ENCODE measurements at regions not wholly inside any gene's neighbourhood (a gene's known extent, or its start where the extent isn't known, plus 50 kb on each side); places are given as distances from the start of the nearest gene placed in this dataset.
"Not testable (repeated sequence)": the region's sequence is repeated elsewhere in the genome, so short reads cannot be mapped to it uniquely, and the experiment has no call there.

- Histone ChIP-seq H3K27me3 (replicated peaks in 2 of 5; ENCODE audit: control insufficient read depth in 4 of 5, insufficient read depth in 5 of 5, low read length in 4 of 5) (no peaks in the 10 kb centered on the region), H3K4me3 (ENCODE audit: control insufficient read depth in 1 of 7, extremely low read depth in 1 of 7, insufficient read depth in 4 of 7, low read depth in 2 of 7, low read length in 6 of 7) (no peak overlapping the region), H3K27ac (ENCODE audit: insufficient read depth in 1 of 2, low read depth in 1 of 2, low read length in 2 of 2, poor library complexity in 1 of 2, severe bottlenecking in 2 of 2) (no peak overlapping the region), H3K9me3 (ENCODE audit: control extremely low read depth in 1 of 5, control insufficient read depth in 4 of 5, insufficient read depth in 2 of 5, low read depth in 1 of 5, low read length in 4 of 5) (peaks cover 0 to under 1% (median 0%) of the 10 kb centered on the region in 5 experiments), H3K36me3 (ENCODE audit: control insufficient read depth in 4 of 4, insufficient read depth in 4 of 4, low read length in 3 of 4) (no peaks in the 10 kb centered on the region), H3K4me1 (ENCODE audit: control extremely low read depth in 1 of 4, control insufficient read depth in 4 of 4, insufficient read depth in 4 of 4, low read length in 3 of 4) (no peaks in the 10 kb centered on the region)
- ChIA-PET POLR2A (no interaction called here), CTCF (no interaction called here)
- no peak for DNase-seq
Observed at GRCh38 chr19:28135825-28136224, 1077.1 kb downstream of the UQCRFS1 start.

- Histone ChIP-seq H3K4me3 (ENCODE audit: control insufficient read depth in 1 of 7, extremely low read depth in 1 of 7, insufficient read depth in 4 of 7, low read depth in 2 of 7, low read length in 6 of 7) (no peak overlapping the region), H3K9me3 (ENCODE audit: control extremely low read depth in 1 of 5, control insufficient read depth in 4 of 5, insufficient read depth in 2 of 5, low read depth in 1 of 5, low read length in 4 of 5) (no peaks in the 10 kb centered on the region), H3K4me1 (ENCODE audit: control extremely low read depth in 1 of 4, control insufficient read depth in 4 of 4, insufficient read depth in 4 of 4, low read length in 3 of 4) (no peaks in the 10 kb centered on the region), H3K27me3 (replicated peaks in 2 of 5; ENCODE audit: control insufficient read depth in 4 of 5, insufficient read depth in 5 of 5, low read length in 4 of 5) (no peaks in the 10 kb centered on the region), H3K27ac (ENCODE audit: insufficient read depth in 1 of 2, low read depth in 1 of 2, low read length in 2 of 2, poor library complexity in 1 of 2, severe bottlenecking in 2 of 2) (no peak overlapping the region), H3K36me3 (ENCODE audit: control insufficient read depth in 4 of 4, insufficient read depth in 4 of 4, low read length in 3 of 4) (no peaks in the 10 kb centered on the region)
- ChIA-PET CTCF (no interaction called here), POLR2A (no interaction called here)
- 94% methylated on average over 3 of the region's 3 CpGs for WGBS (ENCODE audit: insufficient coverage)
- DNase-seq = no peak
Observed at GRCh38 chr19:28134311-28134710, 1078.6 kb downstream of the UQCRFS1 start.

DNA sequence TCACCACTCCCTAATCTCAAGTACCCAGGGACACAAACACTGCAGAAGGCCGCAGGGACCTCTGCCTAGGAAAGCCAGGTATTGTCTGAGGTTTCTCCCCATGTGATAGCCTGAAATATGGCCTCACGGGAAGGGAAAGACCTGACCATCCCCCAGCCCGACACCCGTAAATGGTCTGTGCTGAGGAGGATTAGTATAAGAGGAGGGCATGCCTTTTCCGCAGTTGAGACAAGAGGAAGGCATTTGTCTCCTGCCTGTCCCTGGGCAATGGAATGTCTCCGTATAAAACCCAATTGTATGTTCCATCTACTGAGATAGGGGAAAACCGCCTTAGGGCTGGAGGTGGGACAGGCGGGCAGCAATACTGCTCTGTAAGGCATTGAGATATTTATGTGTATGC is 1082.1 kb downstream of the UQCRFS1 start:
- 29% methylated on average over 3 of the region's 8 CpGs for WGBS (ENCODE audit: insufficient coverage)
- POLR2A ChIA-PET = not testable (repeated sequence)

DNA sequence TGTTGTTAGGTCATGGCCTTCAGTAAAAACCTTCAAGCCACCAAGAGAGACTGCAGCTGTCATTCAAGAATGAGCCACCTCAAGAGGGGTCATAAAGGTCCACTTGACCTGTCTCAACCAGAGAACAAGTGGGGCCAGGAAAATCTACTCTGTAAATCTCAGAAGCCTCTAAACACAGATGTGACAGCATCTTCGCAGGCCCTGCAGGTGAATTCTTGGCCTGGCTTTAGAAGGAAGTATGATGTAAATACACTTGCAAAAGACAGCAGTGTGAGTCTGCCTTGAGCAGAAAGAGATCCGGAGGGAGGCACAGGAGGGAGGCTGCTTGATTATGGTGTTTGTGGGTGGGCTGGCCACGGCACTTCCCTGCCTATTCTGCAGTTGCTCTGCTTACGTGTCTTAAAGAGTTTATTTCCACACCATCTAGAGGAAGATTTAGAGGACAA is 1082.9 kb downstream of the UQCRFS1 start:
- POLR2A ChIA-PET = no interaction called here
- H3K36me3 ChIP-seq (ENCODE audit: control insufficient read depth in 4 of 4, insufficient read depth in 4 of 4, low read length in 3 of 4) = no peaks in the 10 kb centered on the region
- WGBS (ENCODE audit: insufficient coverage) = 86% methylated on average over 1 of the region's 4 CpGs

More for the DNA sequence above, 1082.1 kb downstream of the UQCRFS1 start:
- H3K9me3 ChIP-seq (ENCODE audit: control extremely low read depth in 1 of 5, control insufficient read depth in 4 of 5, insufficient read depth in 2 of 5, low read depth in 1 of 5, low read length in 4 of 5); H3K27ac ChIP-seq (ENCODE audit: insufficient read depth in 1 of 2, low read depth in 1 of 2, low read length in 2 of 2, poor library complexity in 1 of 2, severe bottlenecking in 2 of 2); DNase-seq; H3K4me1 ChIP-seq (ENCODE audit: control extremely low read depth in 1 of 4, control insufficient read depth in 4 of 4, insufficient read depth in 4 of 4, low read length in 3 of 4); H3K27me3 ChIP-seq (replicated peaks in 2 of 5; ENCODE audit: control insufficient read depth in 4 of 5, insufficient read depth in 5 of 5, low read length in 4 of 5); CTCF ChIA-PET; H3K4me3 ChIP-seq (ENCODE audit: control insufficient read depth in 1 of 7, extremely low read depth in 1 of 7, insufficient read depth in 4 of 7, low read depth in 2 of 7, low read length in 6 of 7); H3K36me3 ChIP-seq (ENCODE audit: control insufficient read depth in 4 of 4, insufficient read depth in 4 of 4, low read length in 3 of 4): not testable (repeated sequence)

GRCh38 chr19:28128341-28128740 is 1084.6 kb downstream of the UQCRFS1 start:
- no peak overlapping the region for H3K27ac ChIP-seq (ENCODE audit: insufficient read depth in 1 of 2, low read depth in 1 of 2, low read length in 2 of 2, poor library complexity in 1 of 2, severe bottlenecking in 2 of 2)
- CTCF ChIA-PET = no interaction called here
- POLR2A ChIA-PET = no interaction called here
- no peak for DNase-seq
- H3K4me1 ChIP-seq (ENCODE audit: control extremely low read depth in 1 of 4, control insufficient read depth in 4 of 4, insufficient read depth in 4 of 4, low read length in 3 of 4) = no peaks in the 10 kb centered on the region
- no peaks in the 10 kb centered on the region for H3K27me3 ChIP-seq (replicated peaks in 2 of 5; ENCODE audit: control insufficient read depth in 4 of 5, insufficient read depth in 5 of 5, low read length in 4 of 5)
- 73% methylated on average over 2 of the region's 4 CpGs for WGBS (ENCODE audit: insufficient coverage)
- no peaks in the 10 kb centered on the region for H3K36me3 ChIP-seq (ENCODE audit: control insufficient read depth in 4 of 4, insufficient read depth in 4 of 4, low read length in 3 of 4)
- no peak overlapping the region for H3K4me3 ChIP-seq (ENCODE audit: control insufficient read depth in 1 of 7, extremely low read depth in 1 of 7, insufficient read depth in 4 of 7, low read depth in 2 of 7, low read length in 6 of 7)
- H3K9me3 ChIP-seq (ENCODE audit: control extremely low read depth in 1 of 5, control insufficient read depth in 4 of 5, insufficient read depth in 2 of 5, low read depth in 1 of 5, low read length in 4 of 5) = no peaks in the 10 kb centered on the region

More for the DNA sequence above, 1082.9 kb downstream of the UQCRFS1 start:
- Histone ChIP-seq H3K4me3 (ENCODE audit: control insufficient read depth in 1 of 7, extremely low read depth in 1 of 7, insufficient read depth in 4 of 7, low read depth in 2 of 7, low read length in 6 of 7) (no peak overlapping the region), H3K9me3 (ENCODE audit: control extremely low read depth in 1 of 5, control insufficient read depth in 4 of 5, insufficient read depth in 2 of 5, low read depth in 1 of 5, low read length in 4 of 5) (no peaks in the 10 kb centered on the region), H3K4me1 (ENCODE audit: control extremely low read depth in 1 of 4, control insufficient read depth in 4 of 4, insufficient read depth in 4 of 4, low read length in 3 of 4) (no peaks in the 10 kb centered on the region), H3K27ac (ENCODE audit: insufficient read depth in 1 of 2, low read depth in 1 of 2, low read length in 2 of 2, poor library complexity in 1 of 2, severe bottlenecking in 2 of 2) (no peak overlapping the region), H3K27me3 (replicated peaks in 2 of 5; ENCODE audit: control insufficient read depth in 4 of 5, insufficient read depth in 5 of 5, low read length in 4 of 5) (no peaks in the 10 kb centered on the region)
- CTCF ChIA-PET = no interaction called here
- DNase-seq = no peak

GRCh38 chr19:28126135-28126898 is 1086.6 kb downstream of the UQCRFS1 start:
- H3K9me3 ChIP-seq (ENCODE audit: control extremely low read depth in 1 of 5, control insufficient read depth in 4 of 5, insufficient read depth in 2 of 5, low read depth in 1 of 5, low read length in 4 of 5) = no peaks in the 10 kb centered on the region
- H3K4me1 ChIP-seq (ENCODE audit: control extremely low read depth in 1 of 4, control insufficient read depth in 4 of 4, insufficient read depth in 4 of 4, low read length in 3 of 4) = no peaks in the 10 kb centered on the region
- no peaks in the 10 kb centered on the region for H3K36me3 ChIP-seq (ENCODE audit: control insufficient read depth in 4 of 4, insufficient read depth in 4 of 4, low read length in 3 of 4)
- no CpG with 5 or more reads among the region's 2 CpGs for WGBS (ENCODE audit: insufficient coverage)
- ChIA-PET POLR2A (no interaction called here), CTCF (no interaction called here)
- H3K27ac ChIP-seq (ENCODE audit: insufficient read depth in 1 of 2, low read depth in 1 of 2, low read length in 2 of 2, poor library complexity in 1 of 2, severe bottlenecking in 2 of 2) = no peak overlapping the region
- H3K27me3 ChIP-seq (replicated peaks in 2 of 5; ENCODE audit: control insufficient read depth in 4 of 5, insufficient read depth in 5 of 5, low read length in 4 of 5) = no peaks in the 10 kb centered on the region
- no peak overlapping the region for H3K4me3 ChIP-seq (ENCODE audit: control insufficient read depth in 1 of 7, extremely low read depth in 1 of 7, insufficient read depth in 4 of 7, low read depth in 2 of 7, low read length in 6 of 7)
- DNase-seq = no peak

DNA sequence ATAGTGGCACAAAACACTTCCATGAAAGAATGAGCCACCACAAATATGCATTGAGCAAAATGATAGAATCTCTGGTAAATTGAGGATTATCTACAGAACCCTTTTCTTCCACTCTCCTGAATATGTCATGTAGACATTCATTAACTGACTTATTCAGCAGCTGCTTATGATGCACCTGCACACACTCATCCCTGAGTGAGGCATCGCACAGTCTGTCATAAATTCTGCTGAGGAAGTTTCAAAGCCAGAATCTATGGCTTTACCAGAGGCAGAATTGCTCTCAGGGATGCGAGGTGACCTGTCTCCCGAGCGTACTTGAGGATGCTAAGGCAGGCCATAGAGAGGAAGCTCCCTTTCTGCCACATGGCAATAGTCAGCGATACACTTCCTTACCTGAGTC is 1090.2 kb downstream of the UQCRFS1 start:
- 95% methylated on average over 4 of the region's 5 CpGs for WGBS (ENCODE audit: insufficient coverage)
- H3K9me3 ChIP-seq (ENCODE audit: control extremely low read depth in 1 of 5, control insufficient read depth in 4 of 5, insufficient read depth in 2 of 5, low read depth in 1 of 5, low read length in 4 of 5) = no peaks in the 10 kb centered on the region
- DNase-seq = no peak
- no peaks in the 10 kb centered on the region for H3K27me3 ChIP-seq (replicated peaks in 2 of 5; ENCODE audit: control insufficient read depth in 4 of 5, insufficient read depth in 5 of 5, low read length in 4 of 5)
- H3K27ac ChIP-seq (ENCODE audit: insufficient read depth in 1 of 2, low read depth in 1 of 2, low read length in 2 of 2, poor library complexity in 1 of 2, severe bottlenecking in 2 of 2) = no peak overlapping the region
- CTCF ChIA-PET = no interaction called here
- no peaks in the 10 kb centered on the region for H3K4me1 ChIP-seq (ENCODE audit: control extremely low read depth in 1 of 4, control insufficient read depth in 4 of 4, insufficient read depth in 4 of 4, low read length in 3 of 4)
- H3K4me3 ChIP-seq (ENCODE audit: control insufficient read depth in 1 of 7, extremely low read depth in 1 of 7, insufficient read depth in 4 of 7, low read depth in 2 of 7, low read length in 6 of 7) = no peak overlapping the region
- POLR2A ChIA-PET = no interaction called here
- H3K36me3 ChIP-seq (ENCODE audit: control insufficient read depth in 4 of 4, insufficient read depth in 4 of 4, low read length in 3 of 4) = no peaks in the 10 kb centered on the region

Data from common myeloid progenitor, CD34-positive (primary cell).